CD4-positive, alpha-beta T cell treated with Interleukin-6 for 4 hours (primary cell): ENCODE measurements at regions not wholly inside any gene's neighbourhood (a gene's known extent, or its start where the extent isn't known, plus 50 kb on each side); places are given as distances from the start of the nearest gene placed in this dataset.

Source experiments
- DNase-seq: peaks from one replicate; pipeline ENCODE4 v3.0.0-alpha.2; 2020; ENCODE audit warnings: mixed read lengths

DNA sequence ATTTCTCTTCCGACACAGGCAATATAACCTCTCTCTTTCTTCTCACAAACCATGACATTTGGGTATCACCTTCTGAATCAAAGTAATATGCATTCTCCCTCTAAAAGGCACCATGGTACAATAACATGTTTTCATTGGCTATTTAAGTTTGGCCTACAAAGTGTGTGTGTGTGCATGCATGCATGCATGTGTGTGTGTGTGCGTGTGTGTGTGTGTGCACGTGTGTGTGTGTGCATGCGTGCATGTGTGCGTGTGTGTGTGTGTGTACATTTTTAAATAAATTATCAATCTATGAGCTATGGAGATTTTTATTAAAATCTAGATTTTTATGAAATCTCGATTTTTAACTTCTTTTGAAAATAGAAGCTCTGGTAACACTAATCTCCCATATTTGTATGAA lies 745.3 kb upstream of the ZEB2 start:
- DNase-seq = no peak

DNA sequence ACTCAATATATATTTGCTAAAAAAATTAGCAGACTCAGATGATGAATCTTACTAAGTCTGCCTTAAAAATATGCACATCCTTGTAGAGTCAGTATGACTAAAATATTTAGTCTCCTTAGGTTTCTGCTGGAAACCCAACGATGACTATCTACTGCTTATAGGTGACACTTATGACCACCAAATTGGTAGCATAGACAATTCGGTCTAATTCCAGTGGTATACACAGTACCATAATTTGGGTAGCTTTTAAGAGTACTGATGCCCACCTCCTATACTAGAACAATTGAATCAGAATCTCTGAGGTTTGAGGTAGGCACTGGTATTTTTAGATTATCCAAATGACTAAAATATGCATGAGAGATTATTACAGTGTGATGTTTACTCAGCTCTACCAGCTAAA lies 740.8 kb upstream of the ZEB2 start:
- no peak for DNase-seq

DNA sequence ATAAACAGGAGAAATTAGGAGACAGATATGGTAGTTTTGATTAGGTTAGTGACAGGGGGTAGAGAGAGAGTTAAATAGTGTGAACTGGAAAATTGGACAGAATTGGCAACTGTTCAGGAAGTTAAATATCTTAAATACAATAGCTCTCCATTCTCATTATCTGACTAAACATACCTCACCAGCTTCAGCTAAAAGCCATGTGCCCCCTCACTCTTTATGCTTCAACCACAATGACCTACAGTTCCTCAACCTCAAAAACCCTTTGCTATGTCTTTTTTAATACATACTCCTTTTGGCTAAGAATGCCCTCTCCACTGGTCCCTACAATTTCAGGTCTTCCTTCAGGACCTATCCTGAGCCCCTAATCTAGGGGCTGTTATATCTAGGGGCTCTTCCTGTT lies 740.2 kb upstream of the ZEB2 start:
- DNase-seq = no peak

- no peak for DNase-seq
Observed at GRCh38 chr2:145258903-145259579, 739.1 kb upstream of the ZEB2 start.

DNA sequence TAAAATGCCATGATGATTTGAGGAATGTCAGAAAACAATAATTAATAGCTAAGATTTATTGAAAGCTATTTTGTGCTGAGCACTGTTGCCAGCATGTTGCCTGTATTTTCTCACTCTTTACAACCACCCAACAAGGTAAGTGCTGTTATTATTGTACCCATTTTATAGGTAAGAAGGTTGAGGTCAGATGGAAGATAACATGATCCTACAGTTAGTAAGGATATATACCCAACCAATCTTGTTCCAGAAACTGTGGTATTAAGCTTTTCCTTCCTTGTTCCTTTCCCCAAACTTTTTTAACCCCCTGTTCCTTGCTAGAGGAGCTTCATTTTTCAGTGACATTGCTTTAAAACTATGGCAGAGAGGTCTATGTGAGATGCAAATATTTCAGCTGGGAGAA lies 738.0 kb upstream of the ZEB2 start:
- DNase-seq = no peak

DNA sequence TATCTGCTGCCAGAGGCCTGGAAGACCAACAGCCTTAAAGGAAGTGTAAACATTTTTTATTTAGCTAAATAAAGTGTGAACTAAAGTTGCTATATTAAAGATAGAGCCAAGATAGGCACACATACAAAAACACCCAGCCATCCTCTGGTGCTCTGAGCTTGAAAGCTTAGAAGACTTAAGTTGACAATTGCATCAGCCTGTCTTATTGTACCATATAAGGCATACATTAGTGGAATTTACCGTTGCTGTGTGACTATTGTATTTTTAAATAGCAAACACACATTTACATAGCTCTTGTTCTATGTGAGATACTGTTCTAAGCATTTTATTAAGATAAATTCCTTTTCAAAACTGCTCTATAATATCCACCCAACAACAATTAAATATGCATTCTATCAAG lies 736.6 kb upstream of the ZEB2 start:
- DNase-seq = no peak

DNA sequence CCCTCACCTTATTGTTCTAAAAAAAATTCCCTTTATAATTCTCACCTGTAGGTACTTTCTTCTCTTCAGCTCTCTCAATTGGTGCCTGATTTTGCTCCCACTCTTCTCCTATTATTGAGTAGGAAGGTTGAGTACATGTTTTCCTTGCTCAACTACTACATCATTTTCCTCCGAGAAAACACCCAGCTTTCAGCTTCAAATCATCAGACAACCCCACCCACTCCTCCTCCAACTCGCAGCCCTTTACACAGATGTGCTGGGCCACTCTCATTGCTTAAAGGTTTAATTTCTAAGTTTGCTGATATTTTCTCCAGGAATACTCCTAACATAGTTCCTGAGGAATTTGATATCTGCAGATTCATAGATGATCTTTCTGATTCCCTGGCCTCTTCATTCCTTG lies 734.4 kb upstream of the ZEB2 start:
- DNase-seq = no peak

- DNase-seq = no peak
Observed at GRCh38 chr2:145253492-145253891, 733.6 kb upstream of the ZEB2 start.

DNA sequence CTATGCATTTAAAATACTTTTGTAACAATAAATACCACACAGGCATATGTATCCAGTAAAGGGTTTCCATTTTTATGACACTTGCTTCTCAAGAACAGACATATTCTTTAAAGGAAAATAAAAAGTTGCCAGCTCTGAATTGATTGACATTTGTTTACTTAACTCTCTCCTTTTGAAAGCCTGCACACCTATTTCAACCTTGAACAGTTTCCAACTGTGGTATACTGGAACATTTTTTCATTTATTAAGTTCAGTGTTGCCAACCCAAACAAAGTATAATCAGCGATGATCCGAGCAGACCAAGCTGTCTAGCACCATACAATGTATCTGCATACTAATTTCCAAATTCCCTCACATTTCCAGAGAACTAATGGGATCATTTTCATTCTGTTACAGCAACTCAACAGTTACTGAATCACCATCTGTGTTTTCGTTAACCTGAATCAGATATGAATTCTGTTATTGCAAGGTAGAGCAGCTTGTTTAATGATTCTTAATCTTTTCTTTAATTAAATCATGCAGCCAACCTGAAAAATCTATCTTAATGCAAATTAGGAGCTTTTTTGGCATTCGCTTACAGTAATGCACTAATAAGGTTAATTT lies 725.5 kb upstream of the ZEB2 start:
- DNase-seq = no peak

DNA sequence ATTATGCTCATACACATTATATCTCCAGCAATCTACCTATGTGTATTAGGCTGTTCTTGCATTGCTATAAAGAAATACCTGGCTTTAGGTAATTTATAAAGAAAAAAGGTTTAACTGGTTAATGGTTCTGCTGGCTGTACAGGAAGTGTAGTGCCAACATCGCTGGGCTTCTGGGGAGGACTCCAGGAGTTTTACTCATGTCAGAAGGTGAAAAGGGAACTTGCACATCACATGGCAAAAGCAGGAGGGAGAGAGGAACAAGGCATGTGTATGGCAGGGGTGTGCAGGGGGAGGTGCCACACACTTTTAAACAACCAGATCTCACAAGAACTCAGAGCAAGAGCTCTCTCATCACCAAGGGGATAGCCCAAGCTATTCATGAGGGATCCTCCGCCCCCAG lies 715.4 kb upstream of the ZEB2 start:
- DNase-seq = no peak

DNA sequence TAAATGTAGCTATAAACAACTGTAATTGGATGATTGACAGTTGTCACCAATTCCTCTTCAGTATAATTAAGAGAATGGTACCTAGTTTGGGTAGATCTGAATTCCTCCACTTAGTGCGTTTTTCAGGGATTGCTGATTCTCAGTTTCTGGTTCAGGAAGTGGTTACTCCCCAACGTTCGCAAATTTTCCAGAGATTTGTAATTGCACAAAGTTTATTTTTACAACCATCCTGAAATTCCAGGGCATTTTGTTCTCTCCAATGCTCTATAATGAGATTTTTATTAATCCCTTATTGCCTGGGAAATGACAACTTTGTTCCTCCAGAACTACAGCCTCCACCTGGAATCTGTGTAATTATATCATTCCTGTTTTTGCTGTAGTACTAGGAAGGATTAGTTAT lies 710.6 kb upstream of the ZEB2 start:
- DNase-seq = no peak

DNA sequence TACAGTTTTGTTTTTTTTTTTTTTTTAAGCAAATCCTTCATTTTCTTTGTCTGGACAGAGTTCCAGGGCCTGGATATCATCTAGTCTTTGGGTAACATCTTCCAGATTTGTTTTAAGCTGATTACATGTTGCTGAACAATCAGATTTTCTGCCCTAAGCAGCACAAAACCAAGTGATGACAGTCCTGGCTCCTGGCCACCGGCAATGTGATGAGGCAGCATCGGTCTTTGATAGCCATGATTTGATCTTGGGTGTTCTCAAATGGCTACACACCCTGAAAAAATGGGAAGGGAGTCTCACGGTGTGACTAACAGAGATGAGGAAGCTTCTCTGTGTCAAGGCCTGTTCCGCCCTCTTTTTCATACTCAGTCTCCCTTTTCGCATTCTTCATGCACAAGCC lies 708.6 kb upstream of the ZEB2 start:
- no peak for DNase-seq

- DNase-seq = no peak
Observed at GRCh38 chr2:145226901-145227300, 707.0 kb upstream of the ZEB2 start.

GRCh38 chr2:145221516-145221915 lies 701.6 kb upstream of the ZEB2 start:
- no peak for DNase-seq

GRCh38 chr2:145221032-145221431 lies 701.1 kb upstream of the ZEB2 start:
- no peak for DNase-seq

- DNase-seq = no peak
Observed at GRCh38 chr2:145220496-145220895, 700.6 kb upstream of the ZEB2 start.

- no peak for DNase-seq
Observed at GRCh38 chr2:145207884-145208283, 688.0 kb upstream of the ZEB2 start.

- no peak for DNase-seq
Observed at GRCh38 chr2:145206496-145207281, 686.8 kb upstream of the ZEB2 start.

- no peak for DNase-seq
Observed at GRCh38 chr2:145203891-145204290, 684.0 kb upstream of the ZEB2 start.

DNA sequence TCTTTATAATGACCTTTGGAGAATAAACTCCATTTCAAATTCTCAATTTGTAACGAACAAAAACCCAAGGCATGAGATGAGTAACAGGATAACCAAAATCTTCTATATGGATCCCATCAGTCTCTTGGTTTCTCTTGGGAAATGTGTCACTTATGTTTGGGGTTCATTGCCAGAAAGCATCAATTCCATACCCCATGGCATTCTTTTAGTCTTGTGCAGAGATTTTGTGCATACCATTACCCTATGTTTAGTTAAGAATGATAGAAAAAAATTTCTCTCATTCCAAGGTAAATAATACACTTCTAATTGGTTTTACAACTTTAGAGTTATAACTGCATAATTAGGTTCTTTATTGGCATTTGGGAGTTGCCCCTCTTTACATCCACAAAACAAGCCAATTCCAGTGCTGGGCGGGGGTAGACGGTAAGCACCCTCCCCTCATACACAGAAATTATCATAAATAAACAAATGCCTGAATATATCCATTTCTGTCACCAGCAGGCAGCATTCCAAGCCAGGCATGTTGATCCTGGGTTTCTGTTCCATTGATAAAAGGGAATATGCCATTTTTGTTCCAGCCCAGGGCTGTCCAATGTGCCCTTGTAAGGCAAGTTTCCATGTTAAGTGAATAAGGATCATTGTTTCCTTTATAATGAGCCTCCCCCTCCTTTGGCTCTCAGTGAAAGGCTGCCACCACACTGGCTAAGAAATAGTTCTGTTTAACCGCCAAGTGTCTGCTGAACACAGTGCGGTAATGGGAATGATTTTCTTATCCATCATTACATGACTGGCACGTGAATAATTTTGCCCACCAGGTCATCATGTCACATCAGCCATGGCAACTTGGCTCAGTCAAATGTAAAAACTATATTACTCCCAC lies 680.1 kb upstream of the ZEB2 start:
- no peak for DNase-seq

DNA sequence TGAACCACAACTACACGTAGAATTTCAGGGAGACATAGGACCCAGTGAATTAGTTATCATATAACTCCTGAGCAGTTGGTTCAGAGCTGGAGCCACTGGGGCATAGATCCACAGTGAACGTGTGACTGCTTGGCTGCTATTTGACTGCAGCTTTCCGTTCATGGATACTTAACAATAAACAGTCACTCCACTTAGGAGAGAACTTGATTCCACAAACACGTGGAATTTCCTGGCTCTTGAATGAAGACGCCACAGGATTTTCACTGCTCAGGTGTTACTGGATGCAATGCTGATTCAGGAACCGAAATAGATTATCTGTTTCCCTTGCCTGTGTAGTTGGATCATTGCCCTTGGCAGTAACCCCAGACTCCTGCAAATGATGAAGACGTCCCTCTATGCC lies 679.1 kb upstream of the ZEB2 start:
- no peak for DNase-seq

DNA sequence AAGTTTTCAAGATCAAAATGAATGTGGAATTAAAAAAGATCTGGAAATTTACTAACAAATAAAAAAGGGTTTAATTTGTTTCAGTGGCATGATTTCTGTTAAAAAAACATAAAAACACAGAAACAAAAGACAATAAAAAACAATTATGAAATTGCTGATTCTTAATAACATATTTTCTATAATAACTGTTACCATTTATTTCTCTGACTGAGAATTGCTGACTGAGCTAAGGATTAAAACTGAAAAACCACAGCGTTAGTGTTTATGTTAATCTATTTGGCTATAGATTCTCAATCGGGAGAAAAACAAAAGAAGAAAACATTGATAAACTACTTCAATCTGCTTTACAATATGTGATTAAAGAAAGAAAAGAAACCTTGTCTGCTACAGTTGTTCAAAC lies 678.6 kb upstream of the ZEB2 start:
- DNase-seq = no peak

DNA sequence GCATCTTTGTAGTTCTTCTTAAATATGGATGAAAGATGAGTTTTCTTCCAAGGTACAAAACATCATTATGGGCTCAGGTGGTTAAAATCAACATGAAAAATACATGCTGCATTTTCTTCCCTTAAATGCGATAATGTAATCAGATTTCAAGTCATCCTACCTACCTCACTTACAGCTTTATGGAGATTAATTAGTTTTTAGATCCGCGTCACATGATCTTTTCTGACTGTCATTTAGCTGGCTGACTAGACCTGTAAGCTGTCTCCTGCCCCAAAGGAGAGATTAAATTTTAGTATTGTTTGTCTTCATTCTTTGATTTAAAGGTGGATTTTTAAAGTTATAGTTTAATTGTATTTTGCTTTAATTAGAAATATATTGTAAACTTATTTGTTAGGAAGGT lies 678.0 kb upstream of the ZEB2 start:
- no peak for DNase-seq
